ENCODE measurements at regions not wholly inside any gene's neighbourhood (a gene's known extent, or its start where the extent isn't known, plus 50 kb on each side); places are given as distances from the start of the nearest gene placed in this dataset.

DNA sequence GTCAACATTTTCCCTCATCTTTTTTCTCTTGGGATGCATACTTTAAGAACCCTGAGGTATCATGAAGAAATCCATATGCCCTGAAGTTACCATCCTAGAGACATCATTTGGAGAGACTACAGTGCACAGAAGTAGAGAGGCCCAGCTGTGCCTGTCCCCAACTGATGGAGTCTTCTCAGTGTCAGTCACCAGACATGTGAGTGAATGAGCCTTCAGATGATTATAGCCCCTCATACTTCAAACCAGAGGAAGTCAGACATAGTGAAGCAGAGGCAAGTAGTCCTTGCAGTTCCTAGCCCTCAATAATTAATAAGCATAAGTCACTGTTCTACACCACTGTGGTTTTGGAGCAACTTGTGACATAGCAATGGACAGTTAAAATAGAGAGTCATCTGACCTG lies 194.4 kb upstream of the ITGA4 start:
- no peaks in the 10 kb centered on the region for H3K4me1 ChIP-seq (ENCODE audit: insufficient read depth)
- no peaks in the 10 kb centered on the region for H3K27me3 ChIP-seq
- no peak overlapping the region for H3K27ac ChIP-seq
- no peaks in the 10 kb centered on the region for H3K36me3 ChIP-seq
- H3K4me3 ChIP-seq, result no peak overlapping the region
- TF ChIP-seq POLR2A (IDR thresholded peaks at IDR 0.05) (no peak), EP300 (IDR thresholded peaks at IDR 0.05) (no peak)
- TF ChIP-seq, protein P1, sequence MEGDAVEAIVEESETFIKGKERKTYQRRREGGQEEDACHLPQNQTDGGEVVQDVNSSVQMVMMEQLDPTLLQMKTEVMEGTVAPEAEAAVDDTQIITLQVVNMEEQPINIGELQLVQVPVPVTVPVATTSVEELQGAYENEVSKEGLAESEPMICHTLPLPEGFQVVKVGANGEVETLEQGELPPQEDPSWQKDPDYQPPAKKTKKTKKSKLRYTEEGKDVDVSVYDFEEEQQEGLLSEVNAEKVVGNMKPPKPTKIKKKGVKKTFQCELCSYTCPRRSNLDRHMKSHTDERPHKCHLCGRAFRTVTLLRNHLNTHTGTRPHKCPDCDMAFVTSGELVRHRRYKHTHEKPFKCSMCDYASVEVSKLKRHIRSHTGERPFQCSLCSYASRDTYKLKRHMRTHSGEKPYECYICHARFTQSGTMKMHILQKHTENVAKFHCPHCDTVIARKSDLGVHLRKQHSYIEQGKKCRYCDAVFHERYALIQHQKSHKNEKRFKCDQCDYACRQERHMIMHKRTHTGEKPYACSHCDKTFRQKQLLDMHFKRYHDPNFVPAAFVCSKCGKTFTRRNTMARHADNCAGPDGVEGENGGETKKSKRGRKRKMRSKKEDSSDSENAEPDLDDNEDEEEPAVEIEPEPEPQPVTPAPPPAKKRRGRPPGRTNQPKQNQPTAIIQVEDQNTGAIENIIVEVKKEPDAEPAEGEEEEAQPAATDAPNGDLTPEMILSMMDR (IDR thresholded peaks at IDR 0.05), result no peak
- H3K9me3 ChIP-seq, result no peaks in the 10 kb centered on the region
- no peak for DNase-seq
- intact Hi-C loops (cut with DNase I), result no loop called here

DNA sequence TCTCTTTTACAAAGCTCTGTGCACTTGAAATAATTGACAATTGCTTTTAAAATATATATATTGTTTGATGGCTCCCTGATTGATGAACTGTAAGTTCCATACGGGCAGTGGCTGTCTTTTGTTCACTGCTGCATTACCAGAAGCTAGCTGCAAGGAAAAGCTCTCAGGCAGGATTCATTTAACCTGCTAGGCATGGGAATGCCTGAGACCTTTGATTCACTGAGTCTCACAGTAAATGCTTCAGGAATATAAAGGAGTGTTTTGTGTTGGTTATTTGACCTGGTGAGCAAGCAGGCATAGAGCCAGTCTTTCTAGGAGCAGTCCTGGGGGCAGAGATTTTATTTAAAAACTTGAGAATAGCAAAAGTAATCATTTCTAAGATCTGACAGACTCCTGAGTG lies 193.2 kb upstream of the ITGA4 start:
- TF ChIP-seq POLR2A (IDR thresholded peaks at IDR 0.05), result no peak
- no peak for TF ChIP-seq EP300 (IDR thresholded peaks at IDR 0.05)
- TF ChIP-seq, protein P1 (IDR thresholded peaks at IDR 0.05), result no peak
- Histone ChIP-seq H3K36me3 (no peaks in the 10 kb centered on the region), H3K27ac (no peak overlapping the region), H3K4me3 (no peak overlapping the region), H3K27me3 (no peaks in the 10 kb centered on the region), H3K4me1 (ENCODE audit: insufficient read depth) (no peaks in the 10 kb centered on the region), H3K9me3 (no peaks in the 10 kb centered on the region)
- no peak for DNase-seq
- 58 to 64% (median 64%) methylated on average over 1 of the region's 1 CpG for WGBS, 3 donors
- intact Hi-C loops (cut with DNase I), result no loop called here

DNA sequence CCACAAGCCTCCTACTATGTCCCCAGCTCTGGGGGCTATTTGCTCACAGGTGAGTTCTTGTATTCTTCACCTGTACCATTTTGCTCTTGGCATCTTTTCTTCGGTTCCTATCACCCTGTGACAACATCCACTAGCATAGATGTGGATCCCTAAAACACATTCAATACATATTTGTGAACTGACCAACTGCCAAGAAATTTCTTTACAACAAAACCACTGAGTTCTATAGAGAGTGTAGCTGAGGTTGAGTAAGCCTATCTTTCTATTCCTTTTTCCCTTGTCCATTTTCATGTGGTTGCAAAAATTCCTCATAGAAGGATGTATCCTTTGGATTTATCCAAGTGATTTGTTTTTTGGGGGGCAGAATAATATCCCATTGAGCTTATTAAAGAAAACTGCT lies 192.7 kb upstream of the ITGA4 start:
- intact Hi-C loops (cut with DNase I), result no loop called here
- 71 to 89% (median 72%) methylated on average over 1 of the region's 1 CpG for WGBS, 3 donors
- no peak for TF ChIP-seq POLR2A (IDR thresholded peaks at IDR 0.05)
- no peak for TF ChIP-seq EP300 (IDR thresholded peaks at IDR 0.05)

DNA sequence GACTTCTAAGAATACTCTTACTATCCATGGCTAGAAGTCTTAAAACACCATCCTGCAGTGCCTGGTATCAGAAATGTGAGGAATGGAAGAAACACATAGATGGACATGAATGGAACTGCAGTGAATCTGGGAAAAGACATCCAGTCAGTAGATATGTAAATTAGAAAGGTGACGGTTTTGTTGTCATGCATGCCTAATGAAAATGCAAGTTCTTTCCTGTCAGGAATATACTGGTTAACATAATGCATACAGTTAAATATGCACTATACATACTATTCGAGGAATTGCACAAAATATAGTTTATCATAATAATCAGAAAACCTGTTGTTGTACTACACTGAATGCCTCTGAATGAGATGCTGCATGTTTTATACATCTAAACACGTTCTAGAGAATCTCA lies 190.6 kb upstream of the ITGA4 start:
- intact Hi-C loops (cut with DNase I), result no loop called here
- H3K4me1 ChIP-seq (ENCODE audit: insufficient read depth), result no peaks in the 10 kb centered on the region
- TF ChIP-seq POLR2A (IDR thresholded peaks at IDR 0.05) (no peak), EP300 (IDR thresholded peaks at IDR 0.05) (no peak)
- TF ChIP-seq, protein P1 (IDR thresholded peaks at IDR 0.05), result no peak
- H3K4me3 ChIP-seq, result no peak overlapping the region
- no peak overlapping the region for H3K27ac ChIP-seq
- 74 to 83% (median 80%) methylated on average over 3 of the region's 3 CpGs for WGBS, 3 donors
- no peak for DNase-seq
- no peaks in the 10 kb centered on the region for H3K9me3 ChIP-seq
- H3K27me3 ChIP-seq, result no peaks in the 10 kb centered on the region
- no peaks in the 10 kb centered on the region for H3K36me3 ChIP-seq

More for the DNA sequence above, 192.7 kb upstream of the ITGA4 start:
- Histone ChIP-seq H3K27me3 (no peaks in the 10 kb centered on the region), H3K4me3 (no peak overlapping the region), H3K36me3 (no peaks in the 10 kb centered on the region), H3K9me3 (no peaks in the 10 kb centered on the region), H3K27ac (no peak overlapping the region), H3K4me1 (ENCODE audit: insufficient read depth) (no peaks in the 10 kb centered on the region)
- no peak for DNase-seq

DNA sequence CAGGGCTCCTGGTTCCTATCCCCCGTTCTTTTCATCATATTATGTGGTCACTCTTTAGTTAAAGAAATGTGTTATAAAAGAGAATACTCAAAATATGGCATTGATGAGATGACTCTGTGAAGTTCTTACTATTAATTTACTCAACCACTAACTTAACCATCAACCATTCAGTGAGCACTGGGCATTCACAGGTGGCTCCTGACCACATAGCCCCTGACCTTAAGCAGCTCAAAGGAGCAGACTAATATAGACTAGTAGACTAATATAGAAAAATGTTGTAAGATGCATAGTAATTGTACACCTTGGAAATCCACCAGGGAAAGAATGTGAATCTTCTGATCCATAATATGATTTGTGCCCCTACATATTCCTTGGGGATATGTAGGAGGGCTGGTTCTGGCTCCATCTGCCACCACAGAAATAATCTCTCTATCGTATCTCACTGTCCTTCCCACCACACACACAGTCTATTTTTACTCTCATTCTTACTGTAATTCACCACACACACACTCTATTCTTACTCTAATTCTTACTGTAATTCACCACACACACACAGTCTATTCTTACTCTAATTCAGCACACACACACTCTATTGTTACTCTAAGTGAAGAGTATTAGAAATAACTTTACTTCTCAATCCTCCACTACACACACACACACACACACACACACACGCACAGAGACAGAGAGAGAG lies 188.9 kb upstream of the ITGA4 start:
- no peak for DNase-seq
- intact Hi-C loops (cut with DNase I), result no loop called here
- TF ChIP-seq EP300 (IDR thresholded peaks at IDR 0.05), result no peak
- TF ChIP-seq, protein P1 (IDR thresholded peaks at IDR 0.05), result no peak
- TF ChIP-seq POLR2A (IDR thresholded peaks at IDR 0.05), result no peak
- no peaks in the 10 kb centered on the region for H3K27me3 ChIP-seq
- H3K36me3 ChIP-seq, result no peaks in the 10 kb centered on the region
- 78 to 82% (median 79%) methylated on average over 3 of the region's 3 CpGs for WGBS, 3 donors
- no peak overlapping the region for H3K4me3 ChIP-seq
- H3K9me3 ChIP-seq, result no peaks in the 10 kb centered on the region
- H3K4me1 ChIP-seq (ENCODE audit: insufficient read depth), result no peaks in the 10 kb centered on the region
- H3K27ac ChIP-seq, result no peak overlapping the region
